ENCODE measurements at regions not wholly inside any gene's neighbourhood (a gene's known extent, or its start where the extent isn't known, plus 50 kb on each side); places are given as distances from the start of the nearest gene placed in this dataset.

DNA sequence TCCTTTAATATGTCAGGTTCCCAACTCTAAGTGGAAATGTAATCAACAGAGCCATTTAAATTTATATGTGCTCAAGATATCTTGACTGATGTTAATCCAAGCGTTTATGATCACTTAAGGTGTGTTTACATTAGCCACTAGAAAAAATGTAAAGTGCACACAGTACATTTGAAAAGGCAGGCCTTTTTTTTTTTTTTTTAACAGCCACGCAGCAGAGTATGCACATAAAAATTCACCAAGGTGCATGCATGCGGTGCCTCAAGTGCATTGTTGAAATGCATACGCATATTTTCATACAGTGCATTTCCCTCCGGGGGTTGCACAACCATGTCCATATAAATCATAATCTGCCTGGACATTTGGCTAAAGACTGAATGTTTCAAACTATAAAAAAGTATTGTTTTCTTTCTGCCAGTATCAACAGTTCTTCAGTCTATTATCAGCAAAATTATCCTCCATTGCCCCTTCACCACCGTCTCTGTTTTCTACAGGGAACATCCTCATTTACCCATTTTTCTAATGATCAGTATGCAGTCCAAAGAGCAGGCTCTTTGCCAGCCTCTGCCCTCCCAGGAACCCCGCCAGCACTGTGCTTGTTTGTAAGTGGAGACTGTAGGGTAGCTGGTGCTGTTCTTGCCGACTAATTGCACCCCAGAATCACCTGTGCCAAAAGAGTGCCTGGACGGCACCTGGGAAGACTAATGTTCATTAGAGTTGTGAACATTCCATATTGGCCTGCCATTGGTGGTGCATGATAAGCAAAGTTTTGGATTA, 611.2 kb upstream of the CFAP20DC start:
- TF ChIP-seq, protein P1, sequence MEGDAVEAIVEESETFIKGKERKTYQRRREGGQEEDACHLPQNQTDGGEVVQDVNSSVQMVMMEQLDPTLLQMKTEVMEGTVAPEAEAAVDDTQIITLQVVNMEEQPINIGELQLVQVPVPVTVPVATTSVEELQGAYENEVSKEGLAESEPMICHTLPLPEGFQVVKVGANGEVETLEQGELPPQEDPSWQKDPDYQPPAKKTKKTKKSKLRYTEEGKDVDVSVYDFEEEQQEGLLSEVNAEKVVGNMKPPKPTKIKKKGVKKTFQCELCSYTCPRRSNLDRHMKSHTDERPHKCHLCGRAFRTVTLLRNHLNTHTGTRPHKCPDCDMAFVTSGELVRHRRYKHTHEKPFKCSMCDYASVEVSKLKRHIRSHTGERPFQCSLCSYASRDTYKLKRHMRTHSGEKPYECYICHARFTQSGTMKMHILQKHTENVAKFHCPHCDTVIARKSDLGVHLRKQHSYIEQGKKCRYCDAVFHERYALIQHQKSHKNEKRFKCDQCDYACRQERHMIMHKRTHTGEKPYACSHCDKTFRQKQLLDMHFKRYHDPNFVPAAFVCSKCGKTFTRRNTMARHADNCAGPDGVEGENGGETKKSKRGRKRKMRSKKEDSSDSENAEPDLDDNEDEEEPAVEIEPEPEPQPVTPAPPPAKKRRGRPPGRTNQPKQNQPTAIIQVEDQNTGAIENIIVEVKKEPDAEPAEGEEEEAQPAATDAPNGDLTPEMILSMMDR (IDR thresholded peaks at IDR 0.05), result no peak
- no peak for TF ChIP-seq POLR2AphosphoS5 (IDR thresholded peaks at IDR 0.05)

Data from sigmoid colon (tissue), 4 donors.